ENCODE measurements at regions not wholly inside any gene's neighbourhood (a gene's known extent, or its start where the extent isn't known, plus 50 kb on each side); places are given as distances from the start of the nearest gene placed in this dataset.

- Histone ChIP-seq H4K20me1 (ENCODE audit: insufficient read depth) (no peaks in the 10 kb centered on the region), H3K27ac (no peak overlapping the region), H3K4me1 (replicated peaks; ENCODE audit: insufficient read depth) (no peaks in the 10 kb centered on the region), H3F3A (ENCODE audit: insufficient read depth, low read depth) (no peaks in the 10 kb centered on the region), H3K36me3 (ENCODE audit: low read depth) (no peaks in the 10 kb centered on the region), H3K79me2 (ENCODE audit: low read depth) (no peaks in the 10 kb centered on the region), H3K27me3 (ENCODE audit: insufficient read depth, low read depth) (no peaks in the 10 kb centered on the region), H2AFZ (no peak overlapping the region), H3K9me2 (ENCODE audit: insufficient read depth) (0 out of 2 replicates have a peak, but pooled peaks cover 3% of the 10 kb centered on the region), H3K9me3 (ENCODE audit: insufficient read depth, low read depth) (no peaks in the 10 kb centered on the region), H3K4me3 (no peak overlapping the region), H3K4me2 (no peak overlapping the region)
- BruUV-seq (replicated peaks): no TSS peak
- intact Hi-C loops (cut with micrococcal nuclease; ENCODE audit: unreplicated experiment): no loop called here
- CTCF ChIA-PET: no interaction called here
- TF ChIP-seq, protein P1, sequence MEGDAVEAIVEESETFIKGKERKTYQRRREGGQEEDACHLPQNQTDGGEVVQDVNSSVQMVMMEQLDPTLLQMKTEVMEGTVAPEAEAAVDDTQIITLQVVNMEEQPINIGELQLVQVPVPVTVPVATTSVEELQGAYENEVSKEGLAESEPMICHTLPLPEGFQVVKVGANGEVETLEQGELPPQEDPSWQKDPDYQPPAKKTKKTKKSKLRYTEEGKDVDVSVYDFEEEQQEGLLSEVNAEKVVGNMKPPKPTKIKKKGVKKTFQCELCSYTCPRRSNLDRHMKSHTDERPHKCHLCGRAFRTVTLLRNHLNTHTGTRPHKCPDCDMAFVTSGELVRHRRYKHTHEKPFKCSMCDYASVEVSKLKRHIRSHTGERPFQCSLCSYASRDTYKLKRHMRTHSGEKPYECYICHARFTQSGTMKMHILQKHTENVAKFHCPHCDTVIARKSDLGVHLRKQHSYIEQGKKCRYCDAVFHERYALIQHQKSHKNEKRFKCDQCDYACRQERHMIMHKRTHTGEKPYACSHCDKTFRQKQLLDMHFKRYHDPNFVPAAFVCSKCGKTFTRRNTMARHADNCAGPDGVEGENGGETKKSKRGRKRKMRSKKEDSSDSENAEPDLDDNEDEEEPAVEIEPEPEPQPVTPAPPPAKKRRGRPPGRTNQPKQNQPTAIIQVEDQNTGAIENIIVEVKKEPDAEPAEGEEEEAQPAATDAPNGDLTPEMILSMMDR (conservative IDR thresholded peaks at IDR 0.05): no peak
- no peak for TF ChIP-seq EZH2 (IDR thresholded peaks at IDR 0.05; ENCODE audit: low read depth)
- DNase-seq: no peak
- POLR2A ChIA-PET (ENCODE audit: unreplicated experiment): no interaction called here
Observed at GRCh38 chr18:67646890-67647289, 130.4 kb upstream of the DSEL start.

- Histone ChIP-seq H3F3A (ENCODE audit: insufficient read depth, low read depth) (no peaks in the 10 kb centered on the region), H4K20me1 (ENCODE audit: insufficient read depth) (no peaks in the 10 kb centered on the region), H3K9me2 (ENCODE audit: insufficient read depth) (no peaks in the 10 kb centered on the region), H3K36me3 (ENCODE audit: low read depth) (no peaks in the 10 kb centered on the region), H3K79me2 (ENCODE audit: low read depth) (no peaks in the 10 kb centered on the region), H3K4me2 (no peak overlapping the region), H3K4me3 (no peak overlapping the region), H3K27ac (no peak overlapping the region), H3K27me3 (ENCODE audit: insufficient read depth, low read depth) (no peaks in the 10 kb centered on the region), H3K4me1 (replicated peaks; ENCODE audit: insufficient read depth) (no peaks in the 10 kb centered on the region), H3K9me3 (ENCODE audit: insufficient read depth, low read depth) (no peaks in the 10 kb centered on the region), H2AFZ (no peak overlapping the region)
- intact Hi-C loops (cut with micrococcal nuclease; ENCODE audit: unreplicated experiment): no loop called here
- POLR2A ChIA-PET (ENCODE audit: unreplicated experiment): no interaction called here
- no peak for DNase-seq
- TF ChIP-seq, protein P1 (conservative IDR thresholded peaks at IDR 0.05): no peak
- no peak for TF ChIP-seq EZH2 (IDR thresholded peaks at IDR 0.05; ENCODE audit: low read depth)
- BruUV-seq (replicated peaks): no TSS peak
- CTCF ChIA-PET: no interaction called here
Observed at GRCh38 chr18:67644226-67644625, 127.7 kb upstream of the DSEL start.

- no peak for TF ChIP-seq EZH2 (IDR thresholded peaks at IDR 0.05; ENCODE audit: low read depth)
- TF ChIP-seq, protein P1 (conservative IDR thresholded peaks at IDR 0.05): no peak
- H2AFZ ChIP-seq: no peak overlapping the region
- BruUV-seq (replicated peaks): no TSS peak
- H3K27me3 ChIP-seq (ENCODE audit: insufficient read depth, low read depth): no peaks in the 10 kb centered on the region
- H3K36me3 ChIP-seq (ENCODE audit: low read depth): no peaks in the 10 kb centered on the region
- no peak overlapping the region for H3K4me2 ChIP-seq
- no peaks in the 10 kb centered on the region for H3K4me1 ChIP-seq (replicated peaks; ENCODE audit: insufficient read depth)
- H4K20me1 ChIP-seq (ENCODE audit: insufficient read depth): no peaks in the 10 kb centered on the region
- H3K27ac ChIP-seq: no peak overlapping the region
- no peak for DNase-seq
- intact Hi-C loops (cut with micrococcal nuclease; ENCODE audit: unreplicated experiment): no loop called here
- no peaks in the 10 kb centered on the region for H3K9me2 ChIP-seq (ENCODE audit: insufficient read depth)
- no peak overlapping the region for H3K4me3 ChIP-seq
- H3F3A ChIP-seq (ENCODE audit: insufficient read depth, low read depth): no peaks in the 10 kb centered on the region
- no peaks in the 10 kb centered on the region for H3K9me3 ChIP-seq (ENCODE audit: insufficient read depth, low read depth)
- ChIA-PET CTCF (no interaction called here), POLR2A (ENCODE audit: unreplicated experiment) (no interaction called here)
- H3K79me2 ChIP-seq (ENCODE audit: low read depth): no peaks in the 10 kb centered on the region
Observed at GRCh38 chr18:67639872-67640271, 123.4 kb upstream of the DSEL start.
